AG09319 (cell line): ENCODE measurements at regions not wholly inside any gene's neighbourhood (a gene's known extent, or its start where the extent isn't known, plus 50 kb on each side); places are given as distances from the start of the nearest gene placed in this dataset.

Experiments used
- DNase-seq: peaks from one replicate; pipeline ENCODE4 v3.0.0-alpha.2; 2010; ENCODE audit warnings: low read depth; ENCODE audit errors: extremely low read depth
- CTCF ChIP-seq: IDR thresholded peaks from 2 replicates; pipeline ENCODE4 v1.5.1; 2011; ENCODE audit warnings: low read depth, mild to moderate bottlenecking, inconsistent platforms, low read length, moderate library complexity

- DNase-seq, result no peak
- no peak for TF ChIP-seq CTCF
Measured at GRCh38 chr4:106869551-106869950, 166.6 kb downstream of the DKK2 start.

GRCh38 chr4:106868381-106869035, 167.6 kb downstream of the DKK2 start:
- no peak for TF ChIP-seq CTCF
- no peak for DNase-seq

- no peak for TF ChIP-seq CTCF
- DNase-seq, result no peak
Measured at GRCh38 chr4:106864231-106864630, 171.9 kb downstream of the DKK2 start.

GRCh38 chr4:106854569-106855351, 181.4 kb downstream of the DKK2 start:
- no peak for DNase-seq
- no peak for TF ChIP-seq CTCF

GRCh38 chr4:106852426-106852825, 183.7 kb downstream of the DKK2 start:
- TF ChIP-seq CTCF, result no peak
- no peak for DNase-seq

- TF ChIP-seq CTCF, result no peak
- DNase-seq, result no peak
Measured at GRCh38 chr4:106851726-106852125, 184.4 kb downstream of the DKK2 start.

- DNase-seq, result no peak
- TF ChIP-seq CTCF, result no peak
Measured at GRCh38 chr4:106850691-106851090, 185.4 kb downstream of the DKK2 start.
